ENCODE measurements at regions not wholly inside any gene's neighbourhood (a gene's known extent, or its start where the extent isn't known, plus 50 kb on each side); places are given as distances from the start of the nearest gene placed in this dataset.

GRCh38 chr3:150075417-150075865 is 104.7 kb upstream of the PFN2 start:
- no peak overlapping the region for H3K4me3 ChIP-seq
- H3K9me3 ChIP-seq, result peaks cover 14% of the 10 kb centered on the region
- H3K27ac ChIP-seq, result no peak overlapping the region
- H3K27me3 ChIP-seq (replicated peaks; ENCODE audit: insufficient read depth), result no peaks in the 10 kb centered on the region
- no peaks in the 10 kb centered on the region for H3K36me3 ChIP-seq
- H3K4me1 ChIP-seq (ENCODE audit: control insufficient read depth in 1 of 2, low read depth in 2 of 2), result peaks cover 3 to 30% of the 10 kb centered on the region in 2 donors
- ATAC-seq (ENCODE audit: insufficient number of reproducible peaks, low FRiP score, low read depth) (no peak), DNase-seq (ENCODE audit: low spot score) (no peak)
- TF ChIP-seq CTCF (IDR thresholded peaks at IDR 0.05), result no peak

GRCh38 chr3:150074697-150075416 is 104.2 kb upstream of the PFN2 start:
- DNase-seq (ENCODE audit: low spot score) (no peak), ATAC-seq (ENCODE audit: insufficient number of reproducible peaks, low FRiP score, low read depth) (no peak)
- TF ChIP-seq CTCF (IDR thresholded peaks at IDR 0.05), result no peak
- H3K9me3 ChIP-seq, result peaks cover 14% of the 10 kb centered on the region
- no peaks in the 10 kb centered on the region for H3K27me3 ChIP-seq (replicated peaks; ENCODE audit: insufficient read depth)
- H3K36me3 ChIP-seq, result no peaks in the 10 kb centered on the region
- H3K4me1 ChIP-seq (ENCODE audit: control insufficient read depth in 1 of 2, low read depth in 2 of 2), result peaks cover 0 to 25% of the 10 kb centered on the region in 2 donors
- H3K27ac ChIP-seq, result no peak overlapping the region
- H3K4me3 ChIP-seq, result no peak overlapping the region

GRCh38 chr3:150074277-150074676 is 103.6 kb upstream of the PFN2 start:
- Histone ChIP-seq H3K27ac (no peak overlapping the region), H3K9me3 (peaks cover 14% of the 10 kb centered on the region), H3K36me3 (no peaks in the 10 kb centered on the region), H3K27me3 (replicated peaks; ENCODE audit: insufficient read depth) (no peaks in the 10 kb centered on the region), H3K4me3 (no peak overlapping the region), H3K4me1 (ENCODE audit: control insufficient read depth in 1 of 2, low read depth in 2 of 2) (peaks cover 0 to 19% of the 10 kb centered on the region in 2 donors)
- DNase-seq (ENCODE audit: low spot score) (no peak), ATAC-seq (ENCODE audit: insufficient number of reproducible peaks, low FRiP score, low read depth) (no peak)
- no peak for TF ChIP-seq CTCF (IDR thresholded peaks at IDR 0.05)

- peaks cover 14% of the 10 kb centered on the region for H3K9me3 ChIP-seq
- peaks cover 0 to 11% of the 10 kb centered on the region in 2 donors for H3K4me1 ChIP-seq (ENCODE audit: control insufficient read depth in 1 of 2, low read depth in 2 of 2)
- no peak for DNase-seq (ENCODE audit: low spot score)
- no peaks in the 10 kb centered on the region for H3K36me3 ChIP-seq
- ATAC-seq (ENCODE audit: insufficient number of reproducible peaks, low FRiP score, low read depth), result no peak
- no peak overlapping the region for H3K4me3 ChIP-seq
- no peak for TF ChIP-seq CTCF (IDR thresholded peaks at IDR 0.05)
- no peaks in the 10 kb centered on the region for H3K27me3 ChIP-seq (replicated peaks; ENCODE audit: insufficient read depth)
- H3K27ac ChIP-seq, result no peak overlapping the region
Measured at GRCh38 chr3:150073513-150073912, 102.8 kb upstream of the PFN2 start.

GRCh38 chr3:150073031-150073430 is 102.3 kb upstream of the PFN2 start:
- Histone ChIP-seq H3K4me1 (ENCODE audit: control insufficient read depth in 1 of 2, low read depth in 2 of 2) (peaks cover 0 to 6% of the 10 kb centered on the region in 2 donors), H3K9me3 (peaks cover 14% of the 10 kb centered on the region), H3K4me3 (no peak overlapping the region), H3K27ac (no peak overlapping the region), H3K27me3 (replicated peaks; ENCODE audit: insufficient read depth) (no peaks in the 10 kb centered on the region), H3K36me3 (no peaks in the 10 kb centered on the region)
- no peak for DNase-seq (ENCODE audit: low spot score)
- TF ChIP-seq CTCF (IDR thresholded peaks at IDR 0.05), result no peak
- ATAC-seq (ENCODE audit: insufficient number of reproducible peaks, low FRiP score, low read depth), result no peak
